Activated T-helper 17 cell treated with anti-CD3 and anti-CD28 coated beads, Interleukin-2, amount 50 U/mL, for 72 hours (primary cell): ENCODE measurements at regions not wholly inside any gene's neighbourhood (a gene's known extent, or its start where the extent isn't known, plus 50 kb on each side); places are given as distances from the start of the nearest gene placed in this dataset.

Experiments
- ATAC-seq: fragments of 150-1000 bp; cut with Tn5 transposase; replicated peaks from 2 replicates; pipeline ENCODE4 v1.10.0; 2021; ENCODE audit warnings: mild to moderate bottlenecking, moderate library complexity
- H3K27ac Mint-ChIP-seq: one replicate; pipeline ENCODE4 v1.8.0; 2022; ENCODE audit warnings: mixed read lengths
- H3K27me3 Mint-ChIP-seq: one replicate; pipeline ENCODE4 v1.8.0; 2022; ENCODE audit warnings: mixed read lengths
- H3K36me3 Mint-ChIP-seq: one replicate; pipeline ENCODE4 v1.8.0; 2022; ENCODE audit warnings: low read depth, mild to moderate bottlenecking, mixed read lengths
- H3K4me1 Mint-ChIP-seq: one replicate; pipeline ENCODE4 v1.8.0; 2022; ENCODE audit warnings: mixed read lengths
- H3K4me3 Mint-ChIP-seq: one replicate; pipeline ENCODE4 v1.8.0; 2022; ENCODE audit warnings: mild to moderate bottlenecking, mixed read lengths
- H3K9me3 Mint-ChIP-seq: one replicate; pipeline ENCODE4 v1.8.0; 2022; ENCODE audit warnings: mixed read lengths

DNA sequence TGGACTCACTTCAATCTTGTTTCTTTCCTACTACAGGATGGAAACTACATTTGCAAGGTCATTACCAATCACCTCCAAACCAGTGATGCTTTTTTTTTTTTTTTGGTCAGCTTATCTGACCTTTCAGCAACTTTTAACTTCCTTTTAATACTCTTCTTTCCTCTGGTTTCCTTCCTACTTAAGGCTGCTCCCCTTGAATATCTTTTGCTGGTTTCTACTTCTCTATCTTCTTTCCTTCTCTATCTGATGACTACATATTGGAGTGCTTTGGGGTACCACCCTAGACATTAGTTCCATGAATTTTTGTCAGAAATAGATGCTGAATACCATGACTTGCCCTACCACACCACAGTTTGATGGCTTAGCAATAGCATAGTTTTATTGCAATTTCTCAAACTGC, 197.7 kb upstream of the DDHD1 start:
- no peaks in the 10 kb centered on the region for H3K9me3 Mint-ChIP-seq
- no peaks in the 10 kb centered on the region for H3K4me1 Mint-ChIP-seq
- H3K27ac Mint-ChIP-seq, result no peak overlapping the region
- no peak overlapping the region for H3K4me3 Mint-ChIP-seq
- no peaks in the 10 kb centered on the region for H3K36me3 Mint-ChIP-seq
- no peak for ATAC-seq
- H3K27me3 Mint-ChIP-seq, result no peaks in the 10 kb centered on the region

GRCh38 chr14:53350429-53350828, 197.3 kb upstream of the DDHD1 start:
- Mint-ChIP-seq H3K27ac (no peak overlapping the region), H3K4me3 (no peak overlapping the region), H3K4me1 (no peaks in the 10 kb centered on the region), H3K36me3 (no peaks in the 10 kb centered on the region), H3K9me3 (no peaks in the 10 kb centered on the region), H3K27me3 (no peaks in the 10 kb centered on the region)
- ATAC-seq, result no peak

- Mint-ChIP-seq H3K27ac (no peak overlapping the region), H3K4me3 (no peak overlapping the region), H3K4me1 (no peaks in the 10 kb centered on the region), H3K27me3 (no peaks in the 10 kb centered on the region), H3K9me3 (no peaks in the 10 kb centered on the region), H3K36me3 (no peaks in the 10 kb centered on the region)
- ATAC-seq, result no peak
Measured at GRCh38 chr14:53346988-53347387, 193.9 kb upstream of the DDHD1 start.

- Mint-ChIP-seq H3K27ac (no peak overlapping the region), H3K27me3 (no peaks in the 10 kb centered on the region), H3K4me3 (no peak overlapping the region), H3K9me3 (no peaks in the 10 kb centered on the region), H3K36me3 (no peaks in the 10 kb centered on the region), H3K4me1 (no peaks in the 10 kb centered on the region)
- no peak for ATAC-seq
Measured at GRCh38 chr14:53341324-53341723, 188.2 kb upstream of the DDHD1 start.

DNA sequence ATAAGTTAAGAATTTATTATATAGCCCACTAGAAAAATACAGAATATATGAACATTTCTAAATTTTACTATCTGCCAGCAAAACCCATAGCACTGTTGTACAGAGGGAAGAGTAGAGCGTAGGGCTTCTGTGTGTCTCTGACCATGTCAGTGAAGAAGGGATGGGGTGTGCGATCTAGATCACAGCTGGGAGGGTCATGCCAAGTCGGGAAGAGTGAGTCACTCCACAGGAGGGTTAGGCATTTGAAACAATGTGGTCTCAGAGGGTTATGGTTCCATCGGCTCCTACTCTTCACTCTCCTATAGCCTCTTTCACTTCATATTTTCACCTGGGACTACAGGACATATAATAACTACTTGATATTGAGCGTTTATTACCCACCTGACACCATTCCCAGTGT, 185.1 kb upstream of the DDHD1 start:
- H3K36me3 Mint-ChIP-seq, result no peaks in the 10 kb centered on the region
- no peak overlapping the region for H3K4me3 Mint-ChIP-seq
- H3K9me3 Mint-ChIP-seq, result no peaks in the 10 kb centered on the region
- no peak for ATAC-seq
- no peak overlapping the region for H3K27ac Mint-ChIP-seq
- no peaks in the 10 kb centered on the region for H3K27me3 Mint-ChIP-seq
- H3K4me1 Mint-ChIP-seq, result no peaks in the 10 kb centered on the region

DNA sequence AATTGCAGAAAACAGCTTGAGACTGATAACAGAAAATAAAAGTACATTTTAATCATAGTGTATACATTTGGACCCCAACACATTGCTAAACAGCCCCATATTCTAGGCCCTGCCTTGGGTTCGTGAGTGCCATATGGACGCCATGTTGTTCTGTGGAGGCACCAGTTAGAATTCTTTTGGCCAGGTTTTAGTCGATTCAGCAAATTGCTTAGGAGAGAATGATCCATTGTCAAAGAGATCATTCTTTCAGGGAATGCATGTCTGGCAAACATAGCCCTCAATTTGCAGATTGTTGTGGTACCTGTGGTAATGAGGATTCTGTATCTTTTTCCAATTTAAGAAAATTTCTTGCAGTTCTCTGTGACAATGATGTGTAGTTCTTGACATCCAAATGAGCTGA, 183.6 kb upstream of the DDHD1 start:
- Mint-ChIP-seq H3K27ac (no peak overlapping the region), H3K9me3 (no peaks in the 10 kb centered on the region), H3K36me3 (no peaks in the 10 kb centered on the region), H3K4me1 (no peaks in the 10 kb centered on the region), H3K27me3 (no peaks in the 10 kb centered on the region), H3K4me3 (no peak overlapping the region)
- no peak for ATAC-seq

GRCh38 chr14:53333809-53334208, 180.7 kb upstream of the DDHD1 start:
- Mint-ChIP-seq H3K4me1 (no peaks in the 10 kb centered on the region), H3K9me3 (no peaks in the 10 kb centered on the region), H3K36me3 (no peaks in the 10 kb centered on the region), H3K27me3 (no peaks in the 10 kb centered on the region), H3K4me3 (no peak overlapping the region), H3K27ac (no peak overlapping the region)
- ATAC-seq, result no peak

DNA sequence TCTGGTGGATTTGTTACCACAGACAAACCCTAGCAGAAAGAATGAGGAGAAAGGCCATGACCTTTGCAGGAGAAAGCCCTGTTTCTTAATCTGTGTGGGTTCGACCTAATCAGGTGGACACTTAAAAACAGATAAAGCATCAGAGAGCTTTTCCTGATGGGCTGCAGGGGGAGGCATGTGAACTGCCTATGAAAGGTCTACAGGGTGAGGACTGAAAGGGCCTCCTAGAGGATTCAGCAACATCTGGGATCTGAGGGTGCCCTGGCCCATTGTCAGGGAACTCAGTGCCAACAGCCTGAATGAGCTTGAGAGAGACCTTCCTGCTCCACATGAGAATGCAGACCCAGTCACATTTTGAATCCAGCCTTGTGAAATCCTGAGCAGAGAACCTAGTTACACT, 178.8 kb upstream of the DDHD1 start:
- Mint-ChIP-seq H3K4me3 (no peak overlapping the region), H3K4me1 (no peaks in the 10 kb centered on the region), H3K9me3 (no peaks in the 10 kb centered on the region), H3K36me3 (no peaks in the 10 kb centered on the region), H3K27ac (no peak overlapping the region), H3K27me3 (no peaks in the 10 kb centered on the region)
- no peak for ATAC-seq

DNA sequence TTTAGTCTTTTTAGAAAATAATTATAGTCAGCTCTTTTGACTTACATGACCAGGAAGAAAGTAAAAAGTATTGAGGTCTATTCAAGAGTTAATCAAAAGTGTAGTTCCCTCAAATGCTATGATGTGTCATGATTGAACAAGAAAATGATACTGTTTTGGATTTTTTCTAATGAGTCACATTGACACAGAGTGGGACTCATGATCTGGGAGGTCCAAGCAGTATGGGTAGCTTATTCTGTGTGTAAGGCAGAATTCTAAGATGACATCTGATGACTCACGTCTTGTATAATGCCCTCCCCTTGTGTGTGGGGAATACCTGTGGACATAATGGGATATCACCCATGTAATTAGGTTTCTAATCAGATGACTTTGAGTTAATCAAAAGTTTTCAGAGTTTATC, 178.1 kb upstream of the DDHD1 start:
- H3K9me3 Mint-ChIP-seq, result no peaks in the 10 kb centered on the region
- peak; percentile 93 for ATAC-seq
- no peak overlapping the region for H3K4me3 Mint-ChIP-seq
- H3K27ac Mint-ChIP-seq, result no peak overlapping the region
- no peaks in the 10 kb centered on the region for H3K27me3 Mint-ChIP-seq
- no peaks in the 10 kb centered on the region for H3K36me3 Mint-ChIP-seq
- H3K4me1 Mint-ChIP-seq, result no peaks in the 10 kb centered on the region

DNA sequence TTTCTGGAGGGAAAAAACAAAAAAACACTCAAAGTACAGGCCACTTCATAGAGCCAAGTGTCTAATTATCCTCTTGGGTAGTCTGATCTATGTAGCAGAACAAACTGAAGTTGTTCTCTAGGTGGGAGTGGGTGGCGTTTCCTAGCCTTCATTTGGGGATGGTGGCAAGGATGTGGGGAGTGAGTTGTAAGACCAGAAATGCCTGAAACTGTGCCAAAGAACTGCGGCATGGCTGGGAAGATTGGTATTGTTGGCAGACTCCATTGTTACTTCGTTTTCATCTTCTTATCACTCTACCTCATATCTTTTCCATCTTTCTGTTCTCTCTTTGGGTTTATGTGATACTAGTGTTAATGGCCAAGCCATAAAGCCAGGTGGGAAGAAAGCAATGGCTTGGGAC, 177.3 kb upstream of the DDHD1 start:
- H3K27ac Mint-ChIP-seq, result no peak overlapping the region
- H3K4me3 Mint-ChIP-seq, result no peak overlapping the region
- H3K27me3 Mint-ChIP-seq, result no peaks in the 10 kb centered on the region
- ATAC-seq, result no peak
- H3K36me3 Mint-ChIP-seq, result no peaks in the 10 kb centered on the region
- H3K9me3 Mint-ChIP-seq, result no peaks in the 10 kb centered on the region
- H3K4me1 Mint-ChIP-seq, result no peaks in the 10 kb centered on the region

DNA sequence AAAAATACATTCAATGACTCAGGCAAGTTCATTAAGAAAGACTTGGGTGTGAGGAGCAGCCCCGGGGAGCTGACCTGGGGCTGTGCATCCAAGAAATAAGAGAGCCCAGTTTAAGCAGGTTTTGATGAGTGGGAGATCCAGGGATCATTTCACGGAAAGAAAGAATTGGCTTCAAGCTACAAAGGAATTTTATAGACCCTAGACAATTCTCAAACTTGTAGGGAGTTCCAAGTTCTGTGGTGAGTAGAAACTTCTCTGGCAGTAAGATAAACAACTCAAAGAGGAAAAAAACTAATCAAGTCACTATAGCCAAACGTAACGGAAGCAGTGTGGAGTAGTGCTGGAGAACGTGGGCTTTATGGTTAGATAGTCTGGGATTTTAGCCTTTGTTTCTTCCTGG, 175.7 kb upstream of the DDHD1 start:
- no peak overlapping the region for H3K27ac Mint-ChIP-seq
- no peaks in the 10 kb centered on the region for H3K4me1 Mint-ChIP-seq
- H3K4me3 Mint-ChIP-seq, result no peak overlapping the region
- H3K27me3 Mint-ChIP-seq, result no peaks in the 10 kb centered on the region
- H3K36me3 Mint-ChIP-seq, result no peaks in the 10 kb centered on the region
- ATAC-seq, result no peak
- H3K9me3 Mint-ChIP-seq, result peaks cover 3% of the 10 kb centered on the region

DNA sequence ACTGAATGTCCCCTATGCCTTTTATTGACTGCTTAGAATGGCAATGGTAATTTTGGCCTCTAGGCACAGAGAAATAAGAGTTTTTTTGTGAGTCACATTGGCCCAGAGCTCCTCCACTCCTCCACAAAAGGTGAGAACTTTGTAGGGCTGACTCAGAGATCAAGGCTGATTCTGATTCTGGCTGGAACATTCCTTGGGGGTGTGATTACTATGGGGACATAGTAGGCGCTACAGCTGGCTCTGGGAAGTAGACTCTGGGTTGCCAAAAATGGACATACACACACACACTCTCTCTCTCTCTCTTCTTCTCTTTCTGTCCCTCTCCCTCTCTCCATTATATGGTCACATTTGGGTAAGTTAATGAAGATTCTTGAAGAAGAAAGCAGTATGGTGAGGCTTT, 174.6 kb upstream of the DDHD1 start:
- no peak overlapping the region for H3K4me3 Mint-ChIP-seq
- H3K27ac Mint-ChIP-seq, result no peak overlapping the region
- H3K9me3 Mint-ChIP-seq, result peaks cover 3% of the 10 kb centered on the region
- peak; percentile 25 for ATAC-seq
- H3K36me3 Mint-ChIP-seq, result no peaks in the 10 kb centered on the region
- no peaks in the 10 kb centered on the region for H3K4me1 Mint-ChIP-seq
- no peaks in the 10 kb centered on the region for H3K27me3 Mint-ChIP-seq

DNA sequence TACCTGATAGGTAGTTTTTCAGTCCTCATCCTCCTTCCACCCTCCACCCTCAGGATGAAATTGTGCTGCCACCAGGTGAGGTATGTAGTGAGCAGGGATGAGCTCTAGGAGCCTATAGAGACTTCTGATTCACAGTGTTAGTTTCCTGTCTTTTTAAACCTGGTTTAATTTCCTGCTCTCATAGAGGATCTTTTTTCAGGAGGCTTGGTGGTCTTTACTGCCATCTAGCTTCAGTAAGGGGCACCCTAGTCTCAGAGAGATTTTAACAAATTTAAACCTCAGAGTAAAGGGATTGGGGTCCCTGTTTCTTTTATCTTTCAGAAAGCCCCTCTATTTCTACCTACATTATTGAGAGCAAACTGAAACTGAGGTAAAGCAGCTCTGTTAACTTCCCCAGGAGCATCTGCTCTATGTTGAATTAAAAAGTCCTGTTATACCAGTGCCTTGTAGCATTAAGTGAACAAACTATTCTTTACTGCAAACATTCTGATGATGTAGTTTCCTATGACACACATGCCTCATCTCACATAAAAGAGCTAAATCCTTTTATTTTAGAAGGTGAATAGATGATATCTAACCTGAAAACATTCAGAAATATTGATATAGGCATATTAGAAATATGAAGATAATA, 172.2 kb upstream of the DDHD1 start:
- Mint-ChIP-seq H3K4me3 (no peak overlapping the region), H3K27ac (no peak overlapping the region), H3K27me3 (no peaks in the 10 kb centered on the region), H3K9me3 (peaks cover 3% of the 10 kb centered on the region), H3K4me1 (no peaks in the 10 kb centered on the region), H3K36me3 (no peaks in the 10 kb centered on the region)
- ATAC-seq, result no peak

DNA sequence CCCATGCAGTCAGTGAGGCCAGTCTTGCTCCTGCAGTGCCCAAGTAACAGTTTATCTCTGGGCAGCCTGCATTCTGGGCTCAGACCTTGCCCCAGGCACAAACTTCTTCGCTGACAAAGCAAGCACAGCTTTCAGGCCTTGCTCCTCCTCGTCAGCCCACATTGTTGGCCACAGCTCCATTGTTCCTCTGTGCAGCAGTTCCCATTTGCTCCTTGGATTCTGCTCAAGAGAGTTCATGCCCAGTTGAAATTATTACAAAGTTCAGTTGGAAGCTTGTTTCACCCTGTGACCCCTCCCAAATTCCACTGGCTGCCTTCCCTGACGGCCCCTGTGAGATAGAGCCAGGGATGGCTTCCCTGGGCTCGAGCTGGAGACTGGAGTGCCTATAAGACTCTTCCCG, 163.4 kb upstream of the DDHD1 start:
- peaks cover 6% of the 10 kb centered on the region for H3K9me3 Mint-ChIP-seq
- no peak overlapping the region for H3K27ac Mint-ChIP-seq
- no peaks in the 10 kb centered on the region for H3K36me3 Mint-ChIP-seq
- no peak for ATAC-seq
- no peaks in the 10 kb centered on the region for H3K27me3 Mint-ChIP-seq
- H3K4me3 Mint-ChIP-seq, result no peak overlapping the region
- H3K4me1 Mint-ChIP-seq, result no peaks in the 10 kb centered on the region

DNA sequence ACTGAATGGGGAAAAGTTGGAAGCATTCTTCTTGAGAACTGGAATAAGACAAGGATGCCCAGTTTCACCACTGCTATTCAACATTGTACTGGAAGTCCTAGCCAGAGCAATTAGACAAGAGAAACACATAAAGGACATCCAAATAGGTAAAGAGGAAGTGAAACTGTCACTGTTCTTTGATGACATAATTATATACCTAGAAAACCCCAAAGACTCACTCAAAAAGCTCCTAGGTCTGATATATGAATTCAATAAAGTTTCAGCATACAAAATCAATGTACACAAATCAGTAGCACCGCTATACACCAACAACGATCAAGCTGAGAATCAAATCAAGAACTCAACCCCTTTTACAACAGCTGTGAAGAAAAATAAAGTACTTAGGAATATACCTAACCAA, 157.3 kb upstream of the DDHD1 start:
- Mint-ChIP-seq H3K9me3 (peaks cover 13% of the 10 kb centered on the region), H3K36me3 (no peaks in the 10 kb centered on the region), H3K27ac (no peak overlapping the region), H3K4me3 (no peak overlapping the region), H3K27me3 (no peaks in the 10 kb centered on the region), H3K4me1 (peaks cover 12% of the 10 kb centered on the region)
- no peak for ATAC-seq

- no peak for ATAC-seq
- Mint-ChIP-seq H3K27ac (no peak overlapping the region), H3K4me1 (peaks cover 12% of the 10 kb centered on the region), H3K9me3 (peaks cover 13% of the 10 kb centered on the region), H3K27me3 (no peaks in the 10 kb centered on the region), H3K4me3 (peak overlapping the region; percentile 63), H3K36me3 (no peaks in the 10 kb centered on the region)
Measured at GRCh38 chr14:53306911-53307310, 153.8 kb upstream of the DDHD1 start.
